ENCODE measurements at regions not wholly inside any gene's neighbourhood (a gene's known extent, or its start where the extent isn't known, plus 50 kb on each side); places are given as distances from the start of the nearest gene placed in this dataset.
"Not testable (repeated sequence)": the region's sequence is repeated elsewhere in the genome, so short reads cannot be mapped to it uniquely, and the experiment has no call there.

DNA sequence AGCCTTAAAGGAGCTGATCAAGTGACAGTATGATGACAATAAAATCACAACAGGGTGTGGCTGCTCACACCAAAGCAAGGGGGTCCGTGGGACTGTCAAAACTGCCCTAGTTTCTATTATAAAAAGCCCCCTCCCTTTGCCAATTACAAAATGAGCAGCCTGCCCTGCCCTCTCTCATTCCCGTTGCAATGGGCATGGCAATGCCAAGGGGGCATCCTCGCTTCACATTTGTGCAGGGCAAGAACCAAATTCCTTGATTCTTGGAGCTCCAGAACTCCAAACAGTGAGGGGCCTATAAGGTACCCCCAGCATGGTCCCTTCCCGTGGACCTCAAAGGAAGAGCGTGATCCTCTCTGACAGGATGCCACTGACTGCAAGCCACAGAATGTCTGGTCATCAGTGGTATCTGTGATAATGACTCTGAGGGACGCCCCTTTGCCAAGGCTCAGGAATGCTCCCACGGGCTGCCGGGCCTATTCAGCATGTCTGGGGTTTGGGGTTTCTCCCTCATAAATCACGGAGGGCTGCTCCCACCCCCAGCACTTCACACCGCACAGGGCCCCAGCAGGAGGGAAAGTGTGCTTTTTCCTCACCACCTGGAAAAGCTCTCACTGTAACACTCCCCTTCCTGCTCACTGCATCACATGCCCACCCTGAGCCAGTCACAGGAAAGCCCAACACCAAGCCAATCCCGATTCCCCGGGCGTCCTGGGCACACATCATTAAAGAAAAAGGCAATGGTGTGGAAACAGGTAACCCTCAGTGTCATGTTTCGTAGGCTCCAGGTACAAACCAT, 105.1 kb upstream of the TRPM1 start:
- H3K36me3 ChIP-seq: no peaks in the 10 kb centered on the region
- peaks cover 26% of the 10 kb centered on the region for H3K4me1 ChIP-seq
- TF ChIP-seq Cebpa-rat (IDR thresholded peaks at IDR 0.05): no peak
- H3K4me3 ChIP-seq: no peak overlapping the region
- no peak overlapping the region for H3K4me2 ChIP-seq
- H4K20me1 ChIP-seq: no peaks in the 10 kb centered on the region
- peaks cover 4% of the 10 kb centered on the region; the same call in 1 of the 2 replicates for H3K9me3 ChIP-seq
- H3K27ac ChIP-seq: no peak overlapping the region
- H3K27me3 ChIP-seq: no peaks in the 10 kb centered on the region
- no peak overlapping the region for H3K9ac ChIP-seq

DNA sequence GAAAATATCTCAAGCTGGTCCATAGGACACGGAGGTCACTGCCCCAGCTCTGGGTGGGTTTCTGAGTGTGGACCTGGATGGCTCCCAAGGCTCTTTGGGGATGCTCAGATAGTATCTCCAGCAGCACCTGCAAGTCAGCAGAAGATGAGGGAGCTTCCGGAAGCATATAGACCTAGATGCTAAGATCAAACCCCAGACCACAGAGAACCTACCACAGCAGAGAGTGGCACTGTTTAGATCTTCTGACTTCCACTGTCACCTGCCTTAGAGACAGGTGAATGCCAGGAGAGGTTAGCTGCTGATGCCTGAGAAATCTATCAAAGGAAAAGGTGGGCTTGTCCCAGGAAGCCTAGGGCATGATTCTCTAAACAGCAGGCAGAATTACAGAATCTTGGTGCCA, 105.7 kb upstream of the TRPM1 start:
- Histone ChIP-seq H3K36me3 (no peaks in the 10 kb centered on the region), H3K4me2 (no peak overlapping the region), H3K9ac (no peak overlapping the region), H3K4me3 (no peak overlapping the region), H3K4me1 (peaks cover 20% of the 10 kb centered on the region), H3K27me3 (no peaks in the 10 kb centered on the region), H4K20me1 (no peaks in the 10 kb centered on the region), H3K9me3 (peaks cover 4% of the 10 kb centered on the region; the same call in 1 of the 2 replicates), H3K27ac (no peak overlapping the region)
- no peak for TF ChIP-seq Cebpa-rat (IDR thresholded peaks at IDR 0.05)

DNA sequence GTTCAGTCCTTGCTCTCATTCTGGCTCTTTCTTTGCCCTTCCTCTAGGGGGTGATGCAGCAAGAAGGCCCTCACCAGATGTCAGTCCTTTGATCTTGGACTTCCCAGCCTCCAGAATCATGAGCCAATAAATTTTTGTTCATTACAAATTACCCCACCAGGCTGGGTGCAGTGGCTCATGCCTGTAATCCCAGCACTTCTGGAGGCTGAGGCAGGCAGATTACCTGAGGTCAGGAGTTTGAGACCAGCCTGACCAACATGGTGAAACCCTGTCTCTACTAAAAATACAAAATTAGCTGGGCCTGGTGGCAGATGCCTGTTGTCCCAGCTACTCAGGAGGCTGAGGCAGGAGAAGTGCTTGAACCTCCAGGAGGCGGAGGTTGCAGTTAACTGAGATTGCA, 106.3 kb upstream of the TRPM1 start:
- not testable (repeated sequence) for H3K4me2 ChIP-seq, H3K9ac ChIP-seq, H3K36me3 ChIP-seq, H3K9me3 ChIP-seq, H3K27ac ChIP-seq, H3K4me3 ChIP-seq, H4K20me1 ChIP-seq, H3K27me3 ChIP-seq
- H3K4me1 ChIP-seq: peaks cover 19% of the 10 kb centered on the region

DNA sequence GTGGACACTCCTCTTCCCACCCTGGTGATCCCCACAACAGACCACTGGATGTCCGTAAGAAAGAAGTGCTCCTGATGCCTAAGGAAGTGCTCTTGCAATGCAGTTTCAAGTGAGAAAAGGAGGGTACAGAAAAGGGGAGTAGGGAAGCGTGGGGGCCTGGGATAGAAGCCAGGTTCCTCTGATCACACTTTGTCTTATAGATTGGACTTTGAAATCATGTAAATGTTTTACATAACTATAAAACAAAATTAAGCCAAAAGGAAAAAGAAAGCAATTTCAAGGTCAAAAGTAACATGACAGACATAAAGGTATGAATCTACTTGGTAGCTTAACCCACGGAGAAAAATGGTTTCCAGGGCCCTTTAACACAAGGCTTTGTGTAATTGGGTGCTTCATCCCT, 107.3 kb upstream of the TRPM1 start:
- H4K20me1 ChIP-seq: no peaks in the 10 kb centered on the region
- H3K4me2 ChIP-seq: no peak overlapping the region
- H3K27ac ChIP-seq: no peak overlapping the region
- peaks cover 9% of the 10 kb centered on the region for H3K4me1 ChIP-seq
- peaks cover 4% of the 10 kb centered on the region; the same call in 1 of the 2 replicates for H3K9me3 ChIP-seq
- no peaks in the 10 kb centered on the region for H3K27me3 ChIP-seq
- H3K9ac ChIP-seq: no peak overlapping the region
- TF ChIP-seq Cebpa-rat (IDR thresholded peaks at IDR 0.05): no peak
- H3K4me3 ChIP-seq: no peak overlapping the region
- no peaks in the 10 kb centered on the region for H3K36me3 ChIP-seq

DNA sequence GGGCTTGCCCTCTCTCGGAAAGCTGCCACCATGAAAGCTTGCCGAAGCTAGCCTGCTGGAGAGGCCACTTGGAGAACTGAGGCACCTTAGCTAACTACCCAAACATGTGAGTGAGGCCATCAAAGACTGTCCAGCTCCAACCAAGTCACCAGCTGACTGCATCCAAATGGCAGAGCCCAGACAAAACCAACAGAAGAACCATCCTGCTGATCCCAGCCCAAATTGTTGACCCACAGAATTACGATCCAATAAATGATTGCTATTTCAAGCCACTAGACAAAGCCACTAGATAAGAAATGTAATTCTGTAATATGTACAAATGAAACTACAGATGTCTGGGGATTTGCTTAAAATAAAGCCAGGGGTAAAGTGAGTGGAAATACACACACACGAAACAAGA, 109.8 kb upstream of the TRPM1 start:
- H3K9ac ChIP-seq: no peak overlapping the region
- H3K4me1 ChIP-seq: peaks cover 24% of the 10 kb centered on the region
- no peak overlapping the region for H3K27ac ChIP-seq
- no peaks in the 10 kb centered on the region for H3K36me3 ChIP-seq
- no peaks in the 10 kb centered on the region for H3K27me3 ChIP-seq
- TF ChIP-seq Cebpa-rat (IDR thresholded peaks at IDR 0.05): no peak
- H3K4me2 ChIP-seq: no peak overlapping the region
- no peaks in the 10 kb centered on the region for H4K20me1 ChIP-seq
- peaks cover 4% of the 10 kb centered on the region; the same call in 1 of the 2 replicates for H3K9me3 ChIP-seq
- no peak overlapping the region for H3K4me3 ChIP-seq

DNA sequence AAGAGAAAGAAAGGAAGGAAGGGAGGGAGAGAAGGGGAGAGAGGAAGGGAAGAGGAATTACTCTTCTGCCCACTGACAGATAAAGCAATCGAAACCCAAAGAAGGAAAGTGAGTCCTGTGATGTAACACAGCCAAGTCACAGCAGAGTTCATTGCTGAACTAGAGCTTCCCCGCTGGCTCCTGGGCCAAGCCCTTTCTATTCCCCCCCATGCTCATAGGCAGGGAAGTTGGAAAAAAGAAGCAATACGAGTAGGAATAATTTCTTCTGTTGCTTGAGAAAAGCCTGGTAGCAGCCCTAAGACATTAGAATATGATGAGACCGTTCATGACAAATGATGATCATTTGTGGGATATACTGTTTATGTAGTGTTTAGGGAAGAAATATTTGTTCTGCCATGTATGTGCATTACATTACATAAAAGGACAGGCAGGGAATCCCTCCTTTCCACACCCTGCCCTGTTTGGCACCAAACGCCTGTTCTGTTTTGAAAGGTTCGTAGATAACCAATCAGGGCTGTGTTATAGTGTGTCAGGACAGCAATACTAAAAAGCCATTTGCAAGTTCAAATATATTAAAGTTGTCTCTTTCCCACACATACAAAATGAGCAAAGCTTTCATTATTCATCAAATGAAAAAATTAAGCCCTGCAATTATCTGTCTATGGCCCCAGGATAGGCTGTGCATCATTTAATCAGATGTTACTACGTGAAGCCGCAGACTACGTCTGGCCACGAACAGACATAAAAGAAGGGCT, 111.0 kb upstream of the TRPM1 start:
- Histone ChIP-seq H3K9me3 (peaks cover 4% of the 10 kb centered on the region; the same call in 1 of the 2 replicates), H3K9ac (no peak overlapping the region), H3K4me2 (0 out of 2 replicates have a peak overlapping the region, but pooled peaks have one; percentile 11), H3K36me3 (no peaks in the 10 kb centered on the region), H3K27me3 (no peaks in the 10 kb centered on the region), H3K4me3 (no peak overlapping the region), H3K27ac (no peak overlapping the region), H4K20me1 (no peaks in the 10 kb centered on the region), H3K4me1 (peaks cover 35% of the 10 kb centered on the region)
- TF ChIP-seq Cebpa-rat (IDR thresholded peaks at IDR 0.05): no peak

DNA sequence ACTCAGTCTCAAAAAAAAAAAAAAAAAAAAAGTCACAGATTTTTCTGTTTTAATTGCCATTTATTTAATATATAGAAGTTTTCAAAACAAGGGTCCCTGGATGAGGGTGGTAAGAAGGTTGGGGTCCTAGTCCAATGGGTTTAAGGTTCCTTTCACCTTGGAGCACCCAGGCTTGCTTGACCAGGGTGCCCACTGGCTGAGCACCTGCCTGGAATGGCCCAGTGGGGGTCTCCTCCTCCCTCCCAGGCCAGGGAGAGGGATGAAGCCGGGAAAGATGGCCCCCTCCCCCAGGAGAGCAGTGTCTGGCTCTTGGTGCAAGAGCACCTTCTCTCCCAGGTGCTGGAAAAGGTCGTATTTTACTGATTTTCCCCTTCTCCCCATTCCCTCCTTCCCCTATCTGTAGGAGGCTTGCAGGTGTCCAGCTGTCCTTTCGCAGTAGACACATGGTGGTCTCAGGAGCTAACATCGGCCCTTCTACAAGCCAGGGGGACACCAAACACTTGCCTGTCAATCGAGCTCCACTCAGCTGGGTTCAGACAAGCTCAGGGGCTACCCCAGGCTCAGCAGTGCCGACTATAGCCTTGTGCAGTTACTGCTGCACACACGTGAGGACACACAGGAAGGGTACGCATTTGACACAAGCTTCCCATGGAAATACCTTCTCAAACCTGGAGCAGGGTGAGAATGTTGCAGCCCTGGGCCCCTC, 112.3 kb upstream of the KLF13 start:
- H3K27ac ChIP-seq: 0 out of 2 replicates have a peak overlapping the region, but pooled peaks have one; percentile 98
- H3K4me2 ChIP-seq: peak overlapping the region; percentile 91
- H3K4me1 ChIP-seq: peaks cover 35% of the 10 kb centered on the region
- no peak for TF ChIP-seq Cebpa-rat (IDR thresholded peaks at IDR 0.05)
- no peak overlapping the region for H3K4me3 ChIP-seq
- H3K9ac ChIP-seq: 0 out of 2 replicates have a peak overlapping the region, but pooled peaks have one; percentile 93
- peaks cover 4% of the 10 kb centered on the region; the same call in 1 of the 2 replicates for H3K9me3 ChIP-seq
- no peaks in the 10 kb centered on the region for H3K36me3 ChIP-seq
- H4K20me1 ChIP-seq: no peaks in the 10 kb centered on the region
- no peaks in the 10 kb centered on the region for H3K27me3 ChIP-seq

DNA sequence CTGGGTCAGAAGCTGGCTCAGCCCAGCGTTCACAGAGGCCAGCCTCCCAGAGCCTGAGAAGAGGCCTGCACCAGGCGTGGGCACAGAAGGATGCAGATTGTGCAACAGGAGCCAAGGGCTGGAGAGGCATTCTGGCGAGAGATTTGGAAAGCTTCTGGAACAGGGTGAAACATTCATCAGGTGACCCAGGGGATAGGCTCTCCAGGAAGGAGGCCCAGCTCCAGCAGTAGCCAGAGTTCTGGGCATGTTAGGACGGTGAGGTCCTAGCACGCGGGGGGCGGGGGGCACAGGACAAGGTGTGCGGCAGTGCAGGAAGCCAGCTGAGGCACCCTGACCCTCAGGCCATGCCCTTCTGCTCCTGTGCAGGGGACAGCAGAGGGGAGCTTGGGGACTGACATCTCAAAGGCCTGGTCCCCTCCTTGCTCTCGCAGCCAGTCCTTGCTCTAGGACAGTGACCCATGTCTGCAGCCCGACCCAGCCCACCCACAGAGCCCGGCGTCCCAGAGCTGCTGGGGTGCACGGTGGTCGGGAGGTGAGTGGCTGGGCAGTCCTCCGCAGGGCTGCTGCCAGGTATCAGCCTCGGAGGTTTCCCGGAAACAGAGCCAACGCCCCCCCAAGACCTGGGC, 111.7 kb upstream of the KLF13 start:
- H3K27me3 ChIP-seq: no peaks in the 10 kb centered on the region
- peak overlapping the region; percentile 93 for H3K9ac ChIP-seq
- 0 out of 2 replicates have a peak, but pooled peaks have one; percentile 38 for TF ChIP-seq Cebpa-rat (IDR thresholded peaks at IDR 0.05)
- peak overlapping the region; percentile 72 for H3K4me3 ChIP-seq
- peak overlapping the region; percentile 91 for H3K4me2 ChIP-seq
- peak overlapping the region; percentile 98 for H3K27ac ChIP-seq
- peaks cover 35% of the 10 kb centered on the region for H3K4me1 ChIP-seq
- no peaks in the 10 kb centered on the region for H4K20me1 ChIP-seq
- no peaks in the 10 kb centered on the region for H3K36me3 ChIP-seq
- peaks cover 4% of the 10 kb centered on the region; the same call in 1 of the 2 replicates for H3K9me3 ChIP-seq

DNA sequence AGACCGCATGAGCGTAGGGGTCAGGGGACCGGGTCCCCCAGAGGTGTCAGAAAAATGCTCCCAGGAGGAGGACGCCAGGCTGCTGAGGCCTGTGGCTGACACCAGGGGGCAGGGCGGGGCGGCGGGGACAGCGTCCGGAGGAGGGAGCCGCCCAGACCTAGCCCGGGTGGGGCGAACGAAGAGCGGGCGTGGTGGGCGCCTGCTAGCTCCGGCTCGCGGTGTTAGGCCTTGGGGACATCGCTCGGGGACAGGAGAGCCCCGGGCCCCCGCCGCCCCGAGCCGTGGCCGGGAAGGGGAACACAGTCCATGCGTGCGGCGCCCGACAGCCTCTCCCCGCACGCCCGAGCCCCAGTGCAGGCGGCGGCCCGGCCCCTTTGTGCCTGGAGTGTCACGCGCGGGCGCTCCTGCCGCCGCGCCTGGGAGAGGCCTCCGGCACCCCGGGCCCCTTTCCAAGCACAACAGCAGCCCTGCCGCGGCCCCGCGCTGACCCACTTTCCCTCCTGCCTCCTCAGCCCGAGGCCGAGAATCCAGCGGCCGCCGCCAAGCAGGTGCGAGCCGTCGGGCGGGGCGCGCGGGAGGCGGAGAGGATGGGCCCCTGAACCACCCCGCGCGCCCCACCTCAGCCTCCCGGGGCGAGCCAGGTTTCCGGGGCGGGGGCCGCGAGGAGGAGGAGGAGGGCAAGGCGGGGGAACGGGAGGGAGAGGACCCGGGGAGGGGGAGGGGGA, 111.0 kb upstream of the KLF13 start:
- no peak for TF ChIP-seq Cebpa-rat (IDR thresholded peaks at IDR 0.05)
- H3K9ac ChIP-seq: peak overlapping the region; percentile 93
- peak overlapping the region; percentile 98 for H3K27ac ChIP-seq
- H3K4me1 ChIP-seq: peaks cover 35% of the 10 kb centered on the region
- no peaks in the 10 kb centered on the region for H3K36me3 ChIP-seq
- H3K4me2 ChIP-seq: peak overlapping the region; percentile 91
- H3K4me3 ChIP-seq: peak overlapping the region; percentile 72
- no peaks in the 10 kb centered on the region for H4K20me1 ChIP-seq
- peaks cover 4% of the 10 kb centered on the region; the same call in 1 of the 2 replicates for H3K9me3 ChIP-seq
- H3K27me3 ChIP-seq: no peaks in the 10 kb centered on the region

Data from BLaER1 (cell line).